ENCODE measurements at regions not wholly inside any gene's neighbourhood (a gene's known extent, or its start where the extent isn't known, plus 50 kb on each side); places are given as distances from the start of the nearest gene placed in this dataset.
"Not testable (repeated sequence)": the region's sequence is repeated elsewhere in the genome, so short reads cannot be mapped to it uniquely, and the experiment has no call there.

DNA sequence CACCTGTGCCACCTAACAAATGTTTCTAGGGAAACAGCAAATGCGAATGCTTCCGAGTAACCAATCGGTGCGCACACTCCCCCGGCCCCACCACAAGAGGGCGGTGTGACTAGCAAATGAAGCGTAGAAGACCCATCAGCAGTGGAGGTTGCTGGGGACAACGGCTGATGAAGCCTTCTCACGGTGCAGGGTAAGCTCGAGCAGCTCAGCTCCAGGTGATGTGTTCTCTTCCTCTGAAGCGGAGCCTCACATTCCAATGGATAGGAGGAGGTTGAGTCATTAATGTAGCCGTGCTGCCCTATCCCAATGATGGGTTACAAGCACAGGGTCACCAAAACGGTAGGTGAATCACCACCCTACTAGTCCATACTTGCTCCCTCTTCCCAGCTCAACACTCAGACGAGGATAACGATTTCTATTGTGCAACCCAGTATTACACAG lies 127.6 kb upstream of the TWIST2 start:
- DNase-seq (ENCODE audit: low read depth, low spot score), result no peak

DNA sequence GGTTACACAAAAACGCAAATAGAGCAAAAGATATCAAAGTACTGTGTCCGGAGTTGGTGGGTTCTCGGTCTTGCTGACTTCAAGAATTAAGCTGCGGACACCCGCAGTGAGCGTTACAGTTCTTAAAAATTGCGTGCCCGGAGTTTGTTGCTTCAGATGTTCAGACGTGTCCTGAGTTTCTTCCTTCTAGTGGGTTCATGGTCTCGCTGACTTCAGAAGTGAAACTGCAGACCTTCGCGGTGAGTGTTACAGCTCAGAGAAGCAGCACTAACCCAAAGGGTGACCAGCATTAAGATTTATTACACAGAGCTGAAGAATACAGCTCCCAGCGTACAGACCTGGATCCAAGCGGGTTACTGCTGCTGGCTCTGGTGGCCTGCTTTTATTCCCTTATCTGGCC lies 125.7 kb upstream of the TWIST2 start:
- no peak for DNase-seq (ENCODE audit: low read depth, low spot score)

DNA sequence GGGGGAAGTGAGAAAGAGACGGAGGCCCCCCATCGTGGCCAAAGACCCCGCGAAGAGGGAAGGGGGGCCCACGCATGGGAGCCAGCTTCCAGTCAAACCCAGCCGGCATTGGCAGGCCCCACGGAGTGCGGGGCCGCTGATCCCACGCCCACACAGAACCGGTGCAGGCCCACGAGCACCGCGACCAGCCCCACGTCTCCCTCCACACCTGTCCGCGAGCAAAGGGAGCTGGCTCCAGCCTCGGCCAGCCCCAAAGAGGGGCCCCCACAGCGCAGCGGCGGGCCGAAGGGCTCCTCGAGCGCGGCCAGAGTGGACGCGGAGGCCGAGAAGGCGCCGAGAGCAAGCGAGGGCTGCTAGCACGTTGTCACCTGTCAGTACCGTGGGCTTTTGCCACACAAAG lies 125.0 kb upstream of the TWIST2 start:
- DNase-seq (ENCODE audit: low read depth, low spot score), result no peak

DNA sequence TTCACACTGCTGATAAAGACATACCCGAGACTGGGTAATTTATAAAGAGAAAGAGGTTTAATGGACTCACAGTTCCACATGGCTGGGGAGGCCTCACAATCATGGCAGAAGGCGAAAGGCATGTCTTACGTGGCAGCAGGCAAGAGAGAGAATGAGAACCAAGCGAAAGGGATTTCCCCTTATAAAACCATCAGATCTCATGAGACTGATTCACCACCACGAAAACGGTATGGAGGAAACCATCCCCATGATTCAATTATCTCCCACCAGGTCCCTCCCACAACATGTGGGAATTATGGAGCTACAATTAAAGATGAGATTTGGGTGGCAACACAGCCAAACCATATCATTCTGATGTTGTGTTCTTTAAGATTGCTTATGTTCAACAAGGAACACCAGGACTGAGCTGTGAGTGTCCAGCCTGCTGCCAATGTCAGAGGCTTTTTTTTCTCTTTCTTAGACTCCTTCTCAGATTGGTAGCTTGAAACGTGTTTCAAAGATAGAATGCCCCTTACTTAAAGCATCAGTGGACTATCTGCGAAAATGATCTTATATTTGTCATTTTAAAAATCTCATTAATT lies 124.1 kb upstream of the TWIST2 start:
- DNase-seq (ENCODE audit: low read depth, low spot score), result not testable (repeated sequence)

DNA sequence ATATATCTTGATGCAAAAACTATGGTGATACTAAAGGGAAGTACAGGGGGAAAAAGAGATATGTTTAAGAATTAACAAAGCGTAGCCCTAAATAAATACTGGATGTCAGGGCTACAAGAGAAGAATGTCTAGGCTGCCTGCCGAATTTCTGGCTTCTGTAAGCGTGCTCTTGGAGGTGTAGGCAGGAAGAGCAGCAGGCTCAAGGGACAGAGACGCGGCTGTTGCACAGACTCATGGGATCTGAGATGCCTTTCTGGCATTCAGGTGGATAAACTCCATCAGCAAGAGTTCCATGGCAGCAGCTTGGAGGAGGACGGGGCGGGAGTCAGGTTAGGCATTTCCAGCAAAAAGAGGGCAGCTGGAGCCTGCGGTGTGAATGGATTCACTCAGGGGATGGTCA lies 123.2 kb upstream of the TWIST2 start:
- DNase-seq (ENCODE audit: low read depth, low spot score), result no peak

DNA sequence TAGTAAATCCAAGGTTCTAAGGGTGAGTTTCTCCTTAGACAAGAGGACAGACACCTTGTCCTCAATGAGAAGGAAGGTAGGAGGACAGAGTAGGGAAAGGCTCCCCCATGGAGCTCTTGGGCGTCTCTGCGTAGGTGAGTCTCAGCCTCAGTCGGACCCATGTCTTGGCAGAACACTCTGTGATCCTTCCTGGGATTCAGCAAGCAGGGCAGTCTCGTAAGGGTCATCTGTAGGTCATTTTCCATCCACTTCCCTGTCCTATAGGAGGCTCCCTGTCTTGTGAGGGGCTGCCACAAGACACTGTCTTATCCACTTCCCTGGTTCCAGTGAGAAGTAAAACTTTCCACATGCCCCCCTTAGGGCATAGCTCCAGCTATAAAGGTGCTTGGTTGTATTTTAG lies 122.6 kb upstream of the TWIST2 start:
- no peak for DNase-seq (ENCODE audit: low read depth, low spot score)

DNA sequence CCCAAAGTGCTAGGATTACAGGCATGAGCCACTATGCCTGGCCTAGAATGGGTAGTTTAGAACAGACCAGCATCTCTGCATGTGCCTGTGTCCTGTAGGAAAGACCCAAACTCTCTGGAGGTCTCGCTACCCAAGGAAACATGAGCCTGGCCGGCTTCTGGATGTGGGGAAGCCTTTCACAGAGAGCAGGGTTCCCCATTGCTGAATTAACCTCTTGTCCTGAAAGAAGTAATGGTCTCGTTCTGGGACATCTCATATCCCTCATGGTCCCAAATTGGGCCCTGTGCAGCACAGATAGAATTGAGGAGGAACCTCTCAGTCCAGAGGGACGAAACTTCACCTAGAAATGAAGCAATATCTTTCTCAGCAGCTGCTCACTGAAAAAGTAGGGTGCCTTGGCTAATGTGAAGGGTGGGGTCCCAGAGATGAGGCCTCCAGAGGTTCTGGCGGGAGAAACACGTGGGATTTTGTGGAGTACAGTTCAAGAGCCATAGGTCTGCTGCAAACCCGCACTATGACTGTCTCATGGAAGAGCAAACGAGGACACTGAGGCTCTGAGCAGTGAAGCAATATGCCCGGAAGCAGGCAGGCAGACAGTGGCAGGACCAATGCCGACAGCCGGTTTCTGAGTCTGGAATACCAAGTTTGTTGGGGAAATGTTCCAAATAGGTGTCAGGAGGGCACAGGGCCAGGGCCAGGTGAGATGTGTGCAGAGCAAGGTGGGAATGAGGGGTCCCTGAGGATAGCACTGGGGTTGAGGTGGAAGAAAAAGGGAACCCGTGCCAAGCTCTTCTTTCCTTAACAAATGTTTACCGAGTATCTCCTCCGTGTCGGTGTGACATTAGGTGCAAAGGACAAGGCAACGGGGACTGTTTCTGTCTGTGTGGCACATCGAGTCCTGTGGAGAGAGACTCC lies 121.0 kb upstream of the TWIST2 start:
- DNase-seq (ENCODE audit: low read depth, low spot score), result no peak

DNA sequence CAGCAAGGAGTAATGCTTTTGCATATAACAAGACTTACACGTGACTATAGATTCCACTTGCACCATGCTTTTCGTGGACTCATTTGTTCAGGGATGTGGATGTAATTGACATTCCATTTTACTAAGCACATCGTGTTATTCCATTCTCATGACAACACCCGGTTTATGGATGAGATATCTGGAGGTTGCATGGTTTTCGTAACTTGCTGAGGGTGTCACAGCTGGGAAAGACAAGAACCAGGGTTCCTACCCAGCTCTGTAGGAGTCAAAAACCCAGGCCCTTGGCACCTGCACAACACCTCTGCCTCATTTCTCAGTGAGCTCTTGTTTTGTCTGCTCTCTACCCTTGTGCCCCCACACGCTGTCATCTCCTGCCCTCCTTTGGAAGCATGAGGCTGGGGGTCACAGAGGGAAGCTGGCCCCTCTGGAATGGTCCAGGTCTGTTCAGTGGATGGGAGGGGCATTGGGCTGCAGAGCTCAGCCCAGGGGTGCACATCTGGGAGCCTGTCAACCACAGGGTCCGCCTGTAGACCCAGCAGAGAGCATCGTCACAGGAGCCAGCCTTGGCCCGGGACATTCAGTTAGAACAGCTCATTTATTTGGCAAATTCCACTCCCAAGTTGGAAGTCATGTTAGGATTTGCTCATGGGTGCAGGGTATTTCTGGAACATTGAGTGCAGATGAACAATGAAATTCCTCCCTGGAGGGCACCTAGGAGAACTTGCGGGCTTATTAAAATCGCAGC lies 120.1 kb upstream of the TWIST2 start:
- DNase-seq (ENCODE audit: low read depth, low spot score), result no peak

DNA sequence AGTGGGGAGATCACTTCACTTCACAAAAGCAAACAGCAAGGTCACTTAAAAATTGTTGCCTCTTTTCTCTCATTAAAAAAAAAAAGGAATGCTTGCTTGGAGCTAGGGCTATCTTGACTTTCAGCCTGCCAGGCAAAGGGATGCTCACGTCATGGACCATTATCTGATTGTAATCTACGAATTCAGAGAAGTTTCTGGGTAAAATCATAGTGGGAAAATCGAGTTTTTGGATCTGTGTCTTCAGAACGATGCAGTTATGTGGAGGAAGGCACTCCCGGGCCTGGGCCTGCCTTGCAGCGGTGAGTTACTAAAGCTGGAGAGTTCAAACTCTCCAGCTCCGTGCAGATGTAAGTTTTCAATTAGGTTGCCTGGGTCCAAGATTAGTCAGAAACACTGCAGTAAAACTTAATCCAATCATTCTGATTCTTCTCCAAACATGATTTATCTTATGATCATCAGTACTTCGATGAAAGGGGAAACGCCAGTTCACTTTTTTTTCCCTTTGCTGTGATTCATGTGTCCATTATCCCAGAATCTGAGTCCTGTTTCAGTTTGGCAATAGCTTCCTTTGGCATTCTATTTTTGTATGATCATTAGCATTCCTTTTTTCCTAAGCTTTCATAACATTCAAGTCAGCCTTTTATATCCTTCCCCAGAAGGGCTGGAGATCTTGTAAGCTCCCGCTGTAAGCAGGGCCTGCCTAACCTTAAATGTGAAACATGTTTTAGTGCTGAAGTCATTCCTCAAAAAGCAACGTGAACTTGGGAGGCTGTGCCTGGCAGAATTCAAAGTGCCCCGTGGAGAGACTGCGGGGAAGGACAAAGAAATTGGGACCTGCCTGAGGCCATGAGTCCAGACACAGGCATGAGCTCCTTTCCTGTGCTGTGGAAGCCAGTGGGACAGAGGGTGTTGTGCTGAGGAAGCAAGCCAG lies 119.3 kb upstream of the TWIST2 start:
- DNase-seq (ENCODE audit: low read depth, low spot score), result no peak

DNA sequence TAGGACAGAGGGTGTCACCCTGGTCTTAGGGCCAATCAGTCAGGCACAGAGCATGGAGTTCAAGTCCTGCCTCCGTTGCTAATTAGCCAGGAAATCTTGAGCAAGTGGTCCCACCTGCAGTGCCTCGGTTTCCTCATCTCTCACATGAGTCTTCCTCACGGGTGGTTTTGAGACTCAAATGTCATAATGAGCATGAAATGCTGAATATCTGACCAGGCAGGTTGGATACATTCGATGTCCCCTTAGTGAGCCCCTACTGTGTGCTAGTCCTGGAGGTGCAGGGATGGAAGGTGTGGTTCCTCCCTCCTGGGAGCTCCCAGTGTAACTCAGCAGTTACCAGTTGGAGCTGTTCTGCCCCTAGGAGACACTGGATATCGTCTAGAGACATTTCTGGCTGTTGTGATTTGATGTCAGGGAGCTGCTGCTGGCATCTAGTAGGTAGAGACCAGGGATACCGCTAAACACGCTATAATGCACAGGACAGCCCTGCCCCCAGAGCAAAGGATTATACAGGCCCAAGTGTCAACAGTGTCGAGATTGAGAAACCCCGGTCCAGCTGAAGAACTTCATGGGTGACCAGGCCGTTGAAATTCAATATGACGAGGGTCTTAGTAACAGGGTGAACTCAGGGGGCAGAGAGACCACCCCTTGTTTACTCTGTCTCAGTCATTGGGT lies 118.5 kb upstream of the TWIST2 start:
- DNase-seq (ENCODE audit: low read depth, low spot score), result no peak

DNA sequence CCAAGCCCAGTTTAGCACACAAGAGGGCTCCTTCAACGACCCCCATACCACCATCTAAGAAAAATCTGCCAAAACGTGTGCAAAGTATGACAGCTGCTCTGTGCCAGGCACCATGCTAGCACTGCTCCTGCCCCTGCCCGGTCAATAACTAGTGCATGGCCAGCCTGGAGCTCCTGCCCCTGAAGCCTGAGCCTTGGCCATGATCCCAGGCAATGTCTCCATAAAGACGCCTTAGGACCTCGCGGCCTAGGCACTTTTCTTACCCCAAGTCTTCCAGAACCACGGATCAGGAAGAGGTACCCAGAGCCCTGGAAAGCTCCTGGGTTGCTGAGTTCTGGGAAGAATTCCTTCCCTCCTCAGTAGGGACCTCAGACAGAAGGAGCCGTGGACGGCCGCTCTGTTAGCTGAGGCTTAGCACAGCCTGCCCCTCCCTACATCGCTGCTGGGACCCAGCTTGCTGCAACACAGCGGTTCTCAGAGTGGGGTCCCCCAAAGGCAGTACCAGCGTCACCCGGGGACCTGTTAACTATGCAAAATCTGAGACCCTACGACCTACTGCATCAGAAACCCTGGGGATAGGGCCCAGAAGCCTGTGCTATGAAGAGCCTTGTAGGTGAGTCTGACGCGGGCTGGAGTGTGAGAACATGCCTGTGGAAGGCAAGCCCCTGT lies 117.8 kb upstream of the TWIST2 start:
- DNase-seq (ENCODE audit: low read depth, low spot score), result no peak

DNA sequence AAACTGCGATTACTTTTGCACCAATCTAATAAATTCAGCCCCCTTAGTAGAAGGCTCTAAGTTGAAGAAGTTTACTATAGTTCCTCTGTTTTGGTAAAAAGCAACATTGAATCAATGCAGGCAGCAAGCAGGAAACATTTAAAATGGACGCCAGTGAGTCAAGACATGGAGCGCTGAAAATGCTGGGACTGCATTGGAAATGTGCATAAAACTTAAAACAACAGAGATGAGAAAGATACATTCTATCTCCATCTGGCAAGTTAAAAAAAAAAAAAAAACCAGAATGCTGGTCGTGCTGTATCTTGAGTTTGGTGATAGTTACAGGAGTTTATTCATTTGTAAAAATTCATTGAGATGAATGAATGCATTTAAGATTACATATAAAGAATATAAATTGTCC lies 117.0 kb upstream of the TWIST2 start:
- DNase-seq (ENCODE audit: low read depth, low spot score), result no peak

DNA sequence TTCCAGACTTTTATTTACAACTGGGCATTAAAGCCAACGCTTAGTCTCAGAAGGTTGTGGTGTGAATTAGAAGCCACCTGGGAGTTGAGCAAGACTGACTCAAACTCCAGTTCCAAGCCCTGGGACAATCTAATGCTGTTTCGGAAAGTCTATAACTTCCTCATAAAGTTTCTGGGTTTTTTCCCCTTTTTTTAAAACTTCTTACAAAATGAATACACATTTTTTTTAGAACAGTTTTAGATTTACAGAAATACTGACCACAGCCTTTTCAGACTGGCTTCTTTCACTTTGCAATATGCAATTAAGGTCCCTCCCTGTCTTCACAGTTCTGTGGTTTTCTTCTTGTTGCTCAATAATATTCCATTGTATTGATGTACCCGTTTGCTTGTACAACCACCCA lies 115.9 kb upstream of the TWIST2 start:
- no peak for DNase-seq (ENCODE audit: low read depth, low spot score)

DNA sequence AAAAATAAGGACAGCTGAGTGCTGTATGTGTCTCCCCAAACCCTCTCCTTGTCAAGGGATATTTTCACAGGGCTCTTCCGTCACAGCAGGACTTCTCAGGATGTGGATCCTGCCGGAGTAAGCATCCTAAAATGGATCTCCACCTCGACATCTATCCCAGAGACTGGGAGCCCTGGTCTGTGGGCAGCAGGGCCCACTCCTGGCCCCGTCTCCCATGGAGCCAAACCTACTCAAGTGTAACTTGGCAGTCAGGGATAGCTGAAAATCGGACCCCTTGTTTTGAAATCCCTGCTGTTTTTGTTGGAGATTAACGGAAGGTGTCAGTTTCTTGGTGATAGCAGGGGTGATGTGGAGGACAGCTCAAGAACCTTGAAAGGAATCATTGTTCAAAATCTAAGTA lies 109.0 kb upstream of the TWIST2 start:
- no peak for DNase-seq (ENCODE audit: low read depth, low spot score)

DNA sequence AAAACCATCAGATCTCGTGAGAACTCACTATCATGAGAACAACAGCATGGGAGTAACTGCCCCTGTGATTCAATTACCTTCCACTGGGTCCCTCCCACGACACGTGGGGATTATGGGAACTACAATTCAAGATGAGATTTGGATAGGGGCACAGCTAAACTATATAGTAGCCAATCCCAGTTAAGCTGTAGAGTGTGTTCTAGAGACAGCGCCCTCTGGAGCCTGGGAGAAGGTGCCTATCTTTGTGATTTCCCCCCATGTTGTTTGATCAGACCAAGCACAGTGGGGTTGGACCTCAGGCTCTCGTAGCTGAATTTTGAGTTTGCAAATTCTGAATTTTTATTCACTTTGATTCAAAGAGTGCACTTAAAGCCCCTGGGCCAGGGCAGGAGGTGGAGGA lies 108.2 kb upstream of the TWIST2 start:
- no peak for DNase-seq (ENCODE audit: low read depth, low spot score)

DNA sequence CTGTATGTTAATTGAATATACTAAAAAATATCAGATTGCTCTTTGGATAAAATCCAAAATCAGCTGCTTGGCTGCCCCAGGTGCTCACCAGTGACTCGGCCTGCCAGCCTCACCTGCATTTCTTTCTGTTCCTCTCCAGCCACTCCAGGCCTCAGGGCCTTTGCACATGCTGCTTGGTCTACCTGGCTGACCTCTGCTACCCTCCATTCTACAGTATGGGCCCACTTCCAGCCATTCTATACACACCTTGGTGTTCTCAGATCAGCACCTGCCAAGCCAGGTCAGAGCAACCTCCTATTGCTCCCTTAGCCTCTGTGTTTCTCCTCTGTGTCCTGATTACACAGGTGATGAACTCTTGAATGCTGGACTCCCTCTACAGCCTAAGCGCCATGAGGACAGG lies 106.6 kb upstream of the TWIST2 start:
- DNase-seq (ENCODE audit: low read depth, low spot score), result no peak

DNA sequence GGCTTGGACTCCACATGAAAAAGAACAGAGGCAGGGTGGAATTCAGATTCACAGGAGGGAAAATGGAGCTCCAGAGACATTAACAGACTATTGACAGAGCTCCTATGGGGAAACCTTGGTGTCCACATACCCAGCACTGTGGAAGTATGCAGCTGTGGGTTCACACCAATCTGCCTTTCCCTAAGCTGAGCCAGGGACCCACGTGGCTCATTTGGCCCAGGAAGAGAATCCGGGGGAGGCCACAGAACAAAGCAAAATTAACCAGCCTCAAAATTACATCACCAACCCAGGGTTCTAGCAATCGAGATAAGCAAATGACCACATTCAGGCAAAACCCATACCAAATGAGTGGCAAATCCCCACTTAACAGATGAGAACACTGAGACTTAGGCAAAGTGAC lies 105.8 kb upstream of the TWIST2 start:
- DNase-seq (ENCODE audit: low read depth, low spot score), result no peak

DNA sequence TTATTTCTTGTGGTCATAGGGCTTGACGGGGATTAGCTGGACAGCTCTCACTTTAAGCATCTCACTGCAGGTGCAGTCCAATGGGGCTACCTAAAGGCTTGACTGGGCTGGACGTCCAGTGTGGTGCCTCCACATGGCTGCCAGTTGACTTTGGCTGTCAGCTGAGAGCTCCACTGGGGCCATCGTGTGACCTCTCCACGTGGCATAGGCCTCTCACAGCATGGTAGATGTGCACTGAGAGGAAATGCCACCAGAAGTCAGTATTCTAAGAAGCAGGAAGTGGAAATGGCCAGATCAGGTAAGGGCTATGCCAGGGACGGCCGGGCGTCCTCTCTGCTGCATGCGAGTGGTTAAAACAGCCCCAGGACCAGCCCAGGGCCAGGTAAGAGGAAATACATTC lies 105.2 kb upstream of the TWIST2 start:
- no peak for DNase-seq (ENCODE audit: low read depth, low spot score)

DNA sequence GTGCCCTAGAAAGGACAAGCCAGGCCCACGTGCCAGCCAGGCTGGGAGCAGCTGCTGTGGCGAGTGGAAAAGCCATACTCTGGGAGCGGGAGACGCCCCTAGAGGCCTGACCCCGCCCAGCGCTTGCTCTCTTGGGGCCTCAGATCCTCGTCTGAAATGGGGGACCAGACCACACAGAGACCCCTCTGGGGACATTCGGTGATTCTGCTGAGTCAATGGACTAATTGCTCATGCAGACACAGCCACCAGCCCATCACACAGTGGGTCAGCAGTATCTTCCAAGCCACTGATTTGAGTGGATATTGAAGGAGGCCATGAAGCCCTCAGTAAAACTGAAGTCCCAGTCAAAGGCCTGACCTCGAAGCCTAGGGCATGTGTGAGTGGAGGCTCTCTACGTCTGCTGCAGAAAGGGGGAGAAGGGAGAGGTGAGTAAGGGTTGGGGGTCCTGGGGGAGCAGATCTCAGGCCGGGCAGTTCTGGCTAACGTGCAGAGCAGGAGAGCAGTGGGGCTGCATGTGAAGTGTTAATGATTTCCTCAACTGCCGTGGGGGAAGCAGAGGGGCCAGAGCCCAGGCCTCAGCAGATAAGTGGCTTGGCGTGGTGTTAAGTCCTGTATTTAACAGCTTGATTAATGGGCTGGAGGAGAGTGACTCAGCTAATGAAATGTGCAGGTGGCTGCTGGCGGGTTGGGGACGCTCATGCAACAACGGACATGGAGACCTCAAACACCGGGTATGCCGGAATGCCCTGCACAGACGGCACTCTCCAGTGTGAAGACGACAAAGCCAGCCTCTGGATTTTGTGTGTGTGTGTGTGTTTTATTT lies 104.4 kb upstream of the TWIST2 start:
- DNase-seq (ENCODE audit: low read depth, low spot score), result no peak

DNA sequence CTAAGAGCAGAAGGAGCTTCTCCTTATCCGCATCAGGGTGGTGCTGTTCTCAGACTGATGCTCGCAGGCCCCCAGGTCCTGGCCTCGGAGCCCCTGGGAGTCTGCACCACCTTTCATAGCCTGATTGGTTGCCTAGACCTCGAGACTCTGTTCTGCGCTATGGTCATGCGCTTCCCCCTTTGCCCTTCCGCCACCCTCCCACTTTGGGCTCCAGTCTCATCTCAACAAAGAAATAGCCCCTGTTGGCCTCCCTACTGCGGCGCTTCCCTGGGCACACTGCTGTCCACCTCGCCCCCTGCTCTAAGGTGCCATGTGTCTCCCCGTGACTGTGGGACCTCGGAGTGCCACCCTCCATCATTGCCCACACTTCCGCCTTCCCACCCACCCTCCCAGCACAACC lies 102.9 kb upstream of the TWIST2 start:
- no peak for DNase-seq (ENCODE audit: low read depth, low spot score)

Data from smooth muscle cell of the brain vasculature (primary cell).